ENCODE measurements at regions not wholly inside any gene's neighbourhood (a gene's known extent, or its start where the extent isn't known, plus 50 kb on each side); places are given as distances from the start of the nearest gene placed in this dataset.
A peak's percentile ranks its signal among the peaks of the same experiment; 100 is the strongest.

- DNase-seq (ENCODE audit: low read depth) = no peak
- H3K4me3 ChIP-seq (ENCODE audit: low read depth, low read length) = no peak overlapping the region
- no peak for TF ChIP-seq CTCF (IDR thresholded peaks at IDR 0.05; ENCODE audit: insufficient read depth, low read depth, low read length)
Observed at GRCh38 chr15:35867356-35867755, 321.4 kb upstream of the DPH6 start.

- TF ChIP-seq CTCF (IDR thresholded peaks at IDR 0.05; ENCODE audit: insufficient read depth, low read depth, low read length) = no peak
- DNase-seq (ENCODE audit: low read depth) = no peak
- no peak overlapping the region for H3K4me3 ChIP-seq (ENCODE audit: low read depth, low read length)
Observed at GRCh38 chr15:35871282-35871681, 325.3 kb upstream of the DPH6 start.

GRCh38 chr15:35871812-35872211 is 325.8 kb upstream of the DPH6 start:
- no peak for TF ChIP-seq CTCF (IDR thresholded peaks at IDR 0.05; ENCODE audit: insufficient read depth, low read depth, low read length)
- no peak for DNase-seq (ENCODE audit: low read depth)
- H3K4me3 ChIP-seq (ENCODE audit: low read depth, low read length) = no peak overlapping the region

- no peak for TF ChIP-seq CTCF (IDR thresholded peaks at IDR 0.05; ENCODE audit: insufficient read depth, low read depth, low read length)
- H3K4me3 ChIP-seq (ENCODE audit: low read depth, low read length) = no peak overlapping the region
- no peak for DNase-seq (ENCODE audit: low read depth)
Observed at GRCh38 chr15:35872577-35872976, 326.6 kb upstream of the DPH6 start.

GRCh38 chr15:35874260-35874905 is 328.4 kb upstream of the DPH6 start:
- peak; percentile 62 for DNase-seq (ENCODE audit: low read depth)
- no peak overlapping the region for H3K4me3 ChIP-seq (ENCODE audit: low read depth, low read length)
- no peak for TF ChIP-seq CTCF (IDR thresholded peaks at IDR 0.05; ENCODE audit: insufficient read depth, low read depth, low read length)

GRCh38 chr15:35876762-35877161 is 330.8 kb upstream of the DPH6 start:
- no peak for TF ChIP-seq CTCF (IDR thresholded peaks at IDR 0.05; ENCODE audit: insufficient read depth, low read depth, low read length)
- no peak overlapping the region for H3K4me3 ChIP-seq (ENCODE audit: low read depth, low read length)
- DNase-seq (ENCODE audit: low read depth) = no peak

GRCh38 chr15:35880896-35881295 is 334.9 kb upstream of the DPH6 start:
- DNase-seq (ENCODE audit: low read depth) = no peak
- no peak overlapping the region for H3K4me3 ChIP-seq (ENCODE audit: low read depth, low read length)
- no peak for TF ChIP-seq CTCF (IDR thresholded peaks at IDR 0.05; ENCODE audit: insufficient read depth, low read depth, low read length)

Measured in fibroblast of villous mesenchyme (primary cell).